GM18520 (cell line): ENCODE measurements at regions not wholly inside any gene's neighbourhood (a gene's known extent, or its start where the extent isn't known, plus 50 kb on each side); places are given as distances from the start of the nearest gene placed in this dataset.

Experiments
- ATAC-seq: cut with Tn5 transposase; IDR thresholded peaks from one replicate; pipeline ENCODE4 v1.9.1; 2021; ENCODE audit not compliant: unreplicated experiment

GRCh38 chr4:1512738-1513660, 106.8 kb upstream of the NKX1-1 start:
- ATAC-seq: no peak

DNA sequence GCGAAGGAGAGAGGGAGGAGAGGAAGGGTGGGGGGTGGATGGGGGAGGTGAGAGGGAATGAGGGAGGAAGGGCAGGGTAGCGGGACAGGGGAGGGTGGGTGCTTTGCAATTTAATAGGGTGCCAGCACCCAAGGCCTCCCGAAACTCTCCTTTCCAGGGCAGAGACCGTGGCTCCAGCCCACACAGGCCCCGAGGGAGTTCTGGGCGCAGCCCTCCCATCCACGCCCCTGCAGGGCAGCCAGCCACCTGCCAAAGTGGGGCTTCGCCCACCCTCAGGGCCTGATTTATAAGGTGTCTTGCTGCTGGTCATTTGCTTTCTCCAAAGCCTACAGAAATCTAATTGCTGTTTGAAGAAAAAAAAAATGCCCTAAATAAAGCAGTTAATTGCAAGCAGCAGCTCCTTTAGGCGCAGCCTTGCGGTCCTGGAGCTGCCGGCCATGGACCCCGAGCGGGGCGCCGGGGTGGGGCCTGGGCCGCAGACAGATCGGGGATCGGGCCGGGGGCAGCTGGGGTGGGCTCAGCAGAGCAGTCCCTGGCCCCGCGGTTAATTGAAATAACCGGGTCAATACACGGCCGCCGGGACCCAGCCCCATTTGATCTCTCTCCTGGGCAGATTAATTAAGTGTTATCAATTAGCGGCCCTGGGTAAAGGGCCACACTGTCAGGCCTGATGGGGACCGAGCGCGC, 106.0 kb upstream of the NKX1-1 start:
- no peak for ATAC-seq

- ATAC-seq: no peak
Measured at GRCh38 chr4:1511441-1512041, 105.3 kb upstream of the NKX1-1 start.

- no peak for ATAC-seq
Measured at GRCh38 chr4:1510931-1511330, 104.7 kb upstream of the NKX1-1 start.

DNA sequence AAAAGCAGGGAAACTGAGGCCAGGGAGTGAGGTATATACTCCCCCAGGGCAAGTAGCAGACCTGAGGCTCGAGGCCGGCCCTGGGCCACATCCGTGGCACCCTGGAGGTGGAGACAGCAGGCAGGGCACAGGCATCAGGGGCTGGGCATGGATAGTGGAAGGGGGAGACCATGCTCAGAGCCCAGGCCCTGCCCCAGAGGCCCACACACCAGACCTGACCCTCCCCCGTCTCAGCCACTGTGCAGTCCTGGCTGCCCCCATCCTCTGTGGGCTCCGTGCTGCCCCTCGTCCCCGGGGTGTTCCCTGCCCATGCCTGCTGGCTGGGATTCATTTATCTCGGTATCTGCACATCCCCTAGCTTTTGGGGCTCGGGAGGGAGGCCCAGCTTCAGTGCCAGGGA, 103.1 kb upstream of the NKX1-1 start:
- no peak for ATAC-seq

DNA sequence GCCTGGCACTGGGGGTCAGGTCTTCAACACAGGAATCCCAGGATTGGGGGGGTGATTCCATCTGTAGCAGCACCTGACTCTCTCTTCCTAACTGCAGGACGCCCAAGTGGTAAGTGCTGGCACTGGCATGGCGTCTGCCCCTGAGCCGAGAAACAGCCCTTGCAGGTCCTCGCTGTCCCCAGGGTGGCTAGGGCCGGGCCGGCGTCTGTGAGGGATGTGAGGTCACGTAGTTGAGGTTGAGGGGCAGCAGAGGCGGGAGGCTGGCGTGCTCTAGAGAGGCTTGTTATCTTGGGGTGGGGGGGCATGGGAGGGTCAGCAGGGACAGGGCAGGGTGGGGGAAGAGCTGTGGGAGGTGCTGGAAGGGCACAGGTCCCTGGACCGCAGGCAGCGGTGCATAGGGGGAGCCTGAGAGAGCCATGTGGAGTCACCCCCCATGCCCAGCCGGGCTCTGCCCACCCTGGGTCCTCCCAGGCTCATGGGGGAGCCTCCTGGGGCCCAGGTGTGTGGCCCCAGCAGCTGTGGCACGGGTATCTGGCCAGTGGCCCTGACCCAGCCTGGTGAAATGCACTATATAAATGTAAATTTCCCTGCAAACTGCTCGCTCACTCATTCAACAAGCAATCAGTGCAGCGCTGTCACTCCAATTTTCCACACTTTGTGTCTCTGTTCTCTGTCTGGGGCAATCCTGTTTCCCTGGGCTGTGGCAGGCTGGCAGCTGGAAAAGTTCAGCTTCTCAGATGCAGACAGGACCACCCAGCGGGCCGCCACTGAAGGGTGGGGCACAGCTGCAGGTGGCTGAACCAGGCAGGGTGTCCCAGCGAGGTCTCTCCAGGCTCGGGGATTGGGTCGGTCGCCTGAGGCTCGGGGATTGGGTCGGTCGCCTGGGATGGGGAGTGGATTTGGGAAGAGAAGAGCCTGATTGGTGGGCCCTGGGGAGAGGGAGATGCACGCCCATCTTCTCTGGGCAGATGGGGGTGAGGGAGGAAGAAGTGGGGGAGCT, 102.2 kb upstream of the NKX1-1 start:
- ATAC-seq: no peak

- no peak for ATAC-seq
Measured at GRCh38 chr4:1506956-1507721, 100.9 kb upstream of the NKX1-1 start.

- ATAC-seq: no peak
Measured at GRCh38 chr4:1505511-1506460, 99.5 kb upstream of the NKX1-1 start.

DNA sequence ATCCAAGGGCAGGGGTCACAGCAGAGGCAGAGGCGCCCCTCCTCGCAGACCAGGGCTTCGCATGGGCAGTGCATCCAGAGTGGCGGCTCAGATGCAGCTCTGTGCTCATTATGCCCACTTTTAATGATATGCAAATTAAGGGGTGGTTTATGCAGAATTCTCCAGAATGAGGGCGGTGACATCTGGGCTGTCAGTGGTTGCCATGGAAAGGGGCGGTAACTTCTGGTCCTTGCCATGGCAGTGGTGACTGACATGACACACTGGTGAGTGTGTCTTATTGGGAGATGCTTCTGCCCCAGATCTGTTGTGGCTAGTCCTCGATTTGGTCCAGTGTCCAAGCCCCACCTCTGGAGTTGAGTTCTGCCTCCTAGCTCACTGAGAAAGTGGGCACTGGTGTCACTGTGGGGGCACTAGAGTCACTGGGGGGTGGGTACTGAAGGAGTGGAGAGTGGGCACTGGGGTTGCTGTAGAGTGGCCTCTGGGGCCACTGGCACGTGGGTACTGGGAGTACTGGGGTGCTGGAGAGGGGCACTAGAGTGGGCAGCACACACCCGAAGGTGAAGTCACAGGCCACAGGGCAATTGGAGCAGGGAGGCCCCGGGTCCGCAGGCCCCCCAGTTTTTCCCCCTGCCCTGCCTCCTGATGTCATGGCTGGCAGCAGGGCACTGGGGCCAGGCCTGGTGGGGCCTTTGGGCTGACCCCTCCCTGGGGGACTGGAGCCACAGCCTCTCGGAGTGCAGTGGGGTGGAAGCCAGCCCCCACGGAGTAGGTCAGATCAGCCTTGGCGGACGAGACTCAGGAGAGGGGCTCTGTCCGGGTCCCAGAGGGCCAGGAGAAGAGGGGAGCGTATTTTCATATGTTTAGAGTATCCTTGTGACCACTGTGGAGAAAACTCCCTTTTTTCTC, 98.6 kb upstream of the NKX1-1 start:
- no peak for ATAC-seq

- no peak for ATAC-seq
Measured at GRCh38 chr4:1503583-1504471, 97.6 kb upstream of the NKX1-1 start.

GRCh38 chr4:1502976-1503375, 96.7 kb upstream of the NKX1-1 start:
- no peak for ATAC-seq

DNA sequence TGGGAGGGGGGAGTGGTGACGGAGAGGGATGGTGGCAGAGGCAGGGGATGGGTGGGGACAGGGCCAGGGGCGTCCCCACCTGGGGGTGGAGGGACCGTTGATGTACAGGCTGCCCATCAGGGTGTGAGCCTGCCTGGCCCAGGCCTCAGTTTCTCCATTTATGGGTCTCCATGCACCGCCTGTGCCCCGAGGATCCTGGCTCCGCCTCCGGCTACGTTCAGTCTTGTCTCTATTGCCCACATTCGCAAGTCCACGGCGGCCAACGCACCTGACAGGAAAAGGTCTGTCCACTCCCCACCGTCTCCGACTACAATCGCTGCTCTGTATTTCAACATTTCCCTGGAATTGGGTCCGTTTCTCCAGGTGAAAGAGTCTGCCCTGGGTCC, 96.3 kb upstream of the NKX1-1 start:
- ATAC-seq: no peak

DNA sequence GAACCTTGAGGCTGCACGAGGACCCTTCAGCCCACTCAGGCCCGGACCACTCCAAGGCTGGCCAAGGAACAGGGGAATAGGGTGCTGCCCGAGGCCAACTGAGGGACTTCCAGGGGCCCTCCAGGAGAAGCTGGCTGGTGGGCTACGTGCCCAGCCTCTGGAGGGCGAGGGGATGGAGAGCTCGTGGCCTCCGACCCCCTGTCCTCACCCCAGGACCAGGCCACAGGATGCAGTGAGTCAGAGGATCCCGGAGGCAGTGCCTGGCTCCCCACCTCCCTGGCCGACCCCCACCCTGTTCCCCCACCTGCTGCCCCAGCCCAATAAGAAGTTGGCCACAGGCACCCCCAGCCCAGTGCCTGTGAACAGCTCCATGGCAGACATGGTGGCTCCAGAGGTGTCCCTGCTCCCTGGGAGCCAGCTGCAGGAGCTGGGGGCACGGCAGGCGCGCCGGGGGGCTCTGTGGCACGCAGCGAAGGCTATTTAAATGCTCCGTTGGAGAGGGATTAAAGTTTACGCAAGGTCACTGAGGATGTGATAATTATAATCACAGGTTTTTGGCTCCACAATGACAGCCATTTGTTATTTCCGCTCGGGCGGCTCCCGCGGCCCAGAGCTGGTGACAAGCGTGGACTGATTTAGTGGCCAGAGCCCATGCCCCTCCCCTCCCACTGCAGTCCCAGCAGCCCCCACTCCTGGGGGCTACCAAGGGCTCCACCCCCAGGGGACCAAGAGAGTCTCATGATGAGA, 95.7 kb upstream of the NKX1-1 start:
- ATAC-seq: no peak

DNA sequence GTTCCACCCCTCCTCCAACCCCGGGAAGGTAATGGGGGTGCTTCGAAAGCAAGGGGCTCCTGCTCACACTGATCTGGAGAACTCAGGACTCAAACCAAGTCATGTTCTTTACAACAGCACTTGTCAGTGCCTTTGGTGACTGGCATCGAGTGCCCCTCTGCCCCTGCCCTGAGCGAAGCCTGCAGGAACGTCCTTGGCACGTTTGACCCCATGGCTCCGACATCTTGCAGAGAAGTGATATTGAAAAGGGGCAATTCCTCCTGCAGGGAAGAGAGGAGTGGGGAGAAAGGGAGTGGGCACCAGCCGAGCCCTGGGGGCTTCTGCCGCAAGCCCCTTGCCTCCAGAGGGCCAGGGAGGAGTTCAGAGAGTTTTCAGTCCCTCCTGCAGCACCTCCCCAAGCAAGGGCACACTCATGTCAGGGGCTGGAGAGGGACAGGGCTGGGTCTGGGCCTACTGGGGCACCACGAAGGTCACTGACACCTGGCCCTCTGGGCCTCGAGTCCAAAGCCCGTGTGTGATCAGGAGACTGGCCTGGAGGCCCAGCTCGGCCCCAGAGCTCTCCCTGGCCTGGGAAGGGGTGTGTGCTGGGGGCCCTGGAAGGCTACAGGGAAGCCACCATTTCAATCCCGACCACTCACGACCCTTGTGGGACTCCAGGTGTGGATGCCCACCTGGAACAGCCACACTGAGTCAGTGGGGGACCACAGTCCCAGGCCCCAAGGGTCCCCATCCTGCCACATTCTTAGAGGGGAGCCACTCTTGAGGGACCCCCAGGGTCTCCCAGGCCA, 94.9 kb upstream of the NKX1-1 start:
- no peak for ATAC-seq

DNA sequence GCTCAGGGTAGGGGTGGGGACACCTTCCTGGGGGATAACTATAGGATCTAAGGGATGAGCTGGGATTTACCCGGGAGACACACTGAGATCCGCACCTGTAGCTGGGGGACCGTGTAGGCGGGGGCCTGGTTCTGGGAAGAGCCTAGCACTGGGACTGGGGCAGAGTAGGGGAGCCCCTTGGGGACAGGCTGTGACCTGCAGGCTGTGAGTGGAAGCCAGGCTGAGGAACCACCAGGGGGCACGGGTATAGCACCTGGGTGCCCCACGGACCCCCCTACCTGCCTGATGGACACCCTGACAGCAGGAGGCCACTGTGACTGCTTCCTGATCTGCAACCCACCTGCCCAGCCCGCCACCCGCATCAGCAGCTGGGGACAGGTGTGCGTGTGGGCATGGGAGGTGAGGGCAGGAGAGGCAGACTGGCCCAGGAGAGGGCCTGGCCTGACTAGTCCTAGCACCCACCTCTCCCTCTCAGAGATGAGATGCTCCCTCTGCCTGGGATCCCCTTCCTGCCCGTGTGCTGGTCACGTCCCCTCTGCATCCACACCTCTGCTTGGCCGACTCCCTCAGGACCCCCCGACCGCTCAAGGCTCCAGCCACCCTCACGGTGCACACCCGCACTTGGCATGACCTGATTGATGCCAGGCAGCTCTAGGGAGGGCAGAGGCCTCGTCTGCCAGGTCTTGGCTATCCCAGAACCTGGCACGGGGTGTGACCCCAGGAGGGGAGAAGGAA, 94.2 kb upstream of the NKX1-1 start:
- no peak for ATAC-seq
